Thymus (tissue), 11 donors: ENCODE measurements at regions not wholly inside any gene's neighbourhood (a gene's known extent, or its start where the extent isn't known, plus 50 kb on each side); places are given as distances from the start of the nearest gene placed in this dataset.

Experiments used
- DNase-seq, 9 donors: peaks; one replicate each; pipeline ENCODE4 v3.0.0-alpha.2; 2013; ENCODE audit warnings: low spot score in 9 of 9, low read depth in 6 of 9, missing footprints in 1 of 9
- H3K27ac ChIP-seq, 2 donors: one replicate each; pipeline ENCODE4 v1.5.1; 2013; ENCODE audit warnings: control low read depth in 1 of 2, low read depth in 1 of 2, low read length in 1 of 2, mild to moderate bottlenecking in 1 of 2, moderate library complexity in 1 of 2
- H3K27me3 ChIP-seq, 2 donors: one replicate each; pipeline ENCODE4 v1.5.1; 2013; ENCODE audit warnings: low read length in 1 of 2; ENCODE audit not compliant: control insufficient read depth in 2 of 2, insufficient read depth in 1 of 2
- H3K36me3 ChIP-seq, 2 donors: one replicate each; pipeline ENCODE4 v1.5.1; 2013; ENCODE audit warnings: low read length in 1 of 2, mild to moderate bottlenecking in 1 of 2, moderate library complexity in 1 of 2; ENCODE audit not compliant: control insufficient read depth in 2 of 2, insufficient read depth in 2 of 2
- H3K4me1 ChIP-seq, 2 donors: one replicate each; pipeline ENCODE4 v1.5.1; 2013; ENCODE audit warnings: low read length in 2 of 2; ENCODE audit not compliant: control insufficient read depth in 2 of 2, insufficient read depth in 2 of 2
- H3K4me3 ChIP-seq, 2 donors: one replicate each; pipeline ENCODE4 v1.5.1; 2013; ENCODE audit warnings: low read length in 2 of 2, control low read depth in 1 of 2, mild to moderate bottlenecking in 1 of 2
- H3K9me3 ChIP-seq, 2 donors: one replicate each; pipeline ENCODE4 v1.5.1; 2013; ENCODE audit warnings: low read length in 1 of 2, mild to moderate bottlenecking in 1 of 2; ENCODE audit not compliant: control insufficient read depth in 2 of 2, insufficient read depth in 1 of 2
- WGBS: extraction: QIAGEN DNeasy Blood & Tissue Kit; methylation state at CpG from one replicate; pipeline ENCODE4 v1.1.7; 2013; 5-methylcytosine and 5-hydroxymethylcytosine counted together
- donor health status: healthy.

DNA sequence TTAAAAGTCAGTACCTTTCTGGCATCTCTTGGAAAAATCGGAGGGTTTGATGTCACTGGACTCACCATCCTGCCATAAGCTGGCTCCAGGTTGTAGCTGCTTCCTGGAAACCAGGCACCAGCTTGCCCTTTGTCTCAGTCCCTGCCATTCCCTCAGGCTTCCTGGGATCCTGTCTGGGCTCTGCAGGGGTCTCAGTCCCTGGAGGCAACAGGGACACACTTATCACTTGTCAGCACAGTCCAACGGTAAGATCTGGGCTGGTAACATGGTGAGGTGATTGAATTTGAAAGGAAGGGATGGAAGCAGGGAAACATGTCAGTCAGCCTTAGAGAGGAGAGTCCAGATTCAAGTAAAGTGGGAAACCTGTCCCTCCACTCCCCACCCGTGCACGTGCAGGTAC lies 147.6 kb upstream of the ECI2 start:
- Histone ChIP-seq H3K27ac (no peak overlapping the region), H3K4me3 (no peak overlapping the region), H3K9me3 (no peaks in the 10 kb centered on the region), H3K36me3 (no peaks in the 10 kb centered on the region), H3K27me3 (peaks cover 2 to 13% of the 10 kb centered on the region in 2 donors), H3K4me1 (peaks cover 0 to 9% of the 10 kb centered on the region in 2 donors)
- 93% methylated on average over 4 of the region's 4 CpGs for WGBS
- DNase-seq: no peak

DNA sequence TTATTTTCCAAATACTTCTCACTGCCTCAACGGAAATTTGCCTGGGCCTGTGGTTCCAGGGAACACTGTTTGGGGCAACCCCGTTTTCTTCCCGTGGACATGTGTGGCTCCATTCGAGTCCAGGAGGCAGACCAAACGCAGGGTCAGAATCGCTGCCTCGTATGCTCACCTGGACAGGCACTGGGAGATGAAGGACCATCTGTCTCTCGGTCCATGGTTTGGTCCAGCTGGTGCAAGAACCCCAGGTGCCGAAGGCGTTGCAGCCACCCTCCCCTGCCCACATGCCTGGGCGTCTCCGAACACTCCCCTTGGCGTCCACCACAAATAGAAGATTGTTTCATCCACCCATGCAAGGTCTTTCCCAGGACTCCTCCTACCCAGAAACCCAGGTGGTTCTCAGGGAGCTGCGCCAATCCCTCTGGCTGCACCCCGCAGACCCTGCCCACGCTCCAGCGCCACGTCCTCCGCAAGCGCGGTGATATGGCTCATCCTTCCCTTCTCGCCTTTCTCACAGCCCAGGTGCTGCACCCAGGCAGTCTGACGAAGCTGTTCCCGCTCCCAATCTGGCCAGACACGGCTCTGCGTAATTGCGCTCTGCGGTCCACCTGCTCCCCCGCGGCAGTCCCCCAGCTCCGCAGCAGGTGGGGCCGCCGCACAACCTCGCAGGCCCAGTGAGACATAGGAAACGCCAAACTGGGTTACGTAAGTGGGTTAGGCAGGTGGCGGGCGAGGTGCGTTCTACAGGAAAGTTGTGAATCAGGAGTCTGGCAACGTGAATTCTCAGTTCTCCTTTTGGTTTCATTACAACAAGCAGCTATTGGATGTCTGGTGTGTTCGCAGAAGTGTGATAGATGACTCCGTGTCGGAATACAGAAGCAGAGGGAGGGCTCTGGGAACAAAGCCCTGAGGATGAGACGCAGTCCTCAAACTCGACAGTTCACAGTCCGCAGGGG lies 146.2 kb upstream of the ECI2 start:
- peaks cover 0 to 9% of the 10 kb centered on the region in 2 donors for H3K4me1 ChIP-seq
- no peaks in the 10 kb centered on the region for H3K36me3 ChIP-seq
- peak in 8 of 9 donors; percentile 10 to 68 (median 32) for DNase-seq
- peaks cover 2 to 13% of the 10 kb centered on the region in 2 donors for H3K27me3 ChIP-seq
- peak overlapping the region in 1 of 2 donors; percentile 2 for H3K4me3 ChIP-seq
- WGBS: 32% methylated on average over 46 of the region's 46 CpGs
- no peak overlapping the region for H3K27ac ChIP-seq
- no peaks in the 10 kb centered on the region for H3K9me3 ChIP-seq

DNA sequence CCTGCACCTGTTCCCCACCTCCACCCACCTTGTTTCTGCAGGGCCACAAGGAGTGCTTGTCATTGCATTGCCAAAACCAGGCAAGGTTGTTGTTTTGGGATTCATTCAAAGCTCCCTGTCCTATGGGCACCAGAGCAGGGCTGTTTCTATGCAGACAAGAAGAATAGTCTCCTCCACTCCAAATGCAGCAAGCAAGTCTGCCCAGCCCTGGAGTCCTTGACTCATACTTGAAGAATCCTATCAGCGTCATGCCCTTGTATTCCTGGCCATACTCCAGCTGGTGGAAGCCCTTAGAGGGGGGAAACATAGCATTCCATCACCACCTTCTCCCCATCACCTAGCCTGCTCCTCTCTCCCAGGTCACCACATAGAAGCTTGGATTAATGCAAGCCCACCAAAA lies 145.3 kb upstream of the ECI2 start:
- WGBS: 93% methylated on average over 1 of the region's 1 CpG
- peak in 1 of 9 donors; percentile 6 for DNase-seq

DNA sequence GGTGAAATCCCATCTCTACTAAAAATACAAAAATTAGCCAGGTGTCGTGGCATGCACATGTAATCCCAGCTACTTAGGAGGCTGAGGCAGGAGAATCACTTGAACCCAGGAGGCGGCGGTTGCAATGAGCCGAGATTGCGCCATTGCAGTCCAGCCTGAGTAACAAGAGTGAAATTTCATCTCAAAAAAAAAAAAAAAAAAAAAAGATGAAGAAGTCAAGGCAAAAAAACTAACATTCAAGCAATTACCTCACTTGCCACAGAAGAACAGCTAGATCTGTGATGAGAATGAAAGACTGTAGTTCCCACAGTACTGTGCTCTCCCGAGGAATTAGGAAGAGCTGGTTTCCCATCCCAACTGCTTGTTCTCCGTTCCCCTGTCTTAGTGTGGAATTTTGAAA lies 144.7 kb upstream of the ECI2 start:
- Histone ChIP-seq H3K4me3 (no peak overlapping the region), H3K4me1 (peaks cover 0 to 9% of the 10 kb centered on the region in 2 donors), H3K27ac (no peak overlapping the region), H3K9me3 (no peaks in the 10 kb centered on the region), H3K27me3 (peaks cover 2 to 13% of the 10 kb centered on the region in 2 donors), H3K36me3 (no peaks in the 10 kb centered on the region)
- no peak for DNase-seq
- 93% methylated on average over 7 of the region's 7 CpGs for WGBS

More for the DNA sequence above, 145.3 kb upstream of the ECI2 start:
- Histone ChIP-seq H3K27me3 (peaks cover 2 to 13% of the 10 kb centered on the region in 2 donors), H3K4me3 (no peak overlapping the region), H3K9me3 (no peaks in the 10 kb centered on the region), H3K36me3 (no peaks in the 10 kb centered on the region), H3K27ac (no peak overlapping the region), H3K4me1 (peaks cover 0 to 9% of the 10 kb centered on the region in 2 donors)

DNA sequence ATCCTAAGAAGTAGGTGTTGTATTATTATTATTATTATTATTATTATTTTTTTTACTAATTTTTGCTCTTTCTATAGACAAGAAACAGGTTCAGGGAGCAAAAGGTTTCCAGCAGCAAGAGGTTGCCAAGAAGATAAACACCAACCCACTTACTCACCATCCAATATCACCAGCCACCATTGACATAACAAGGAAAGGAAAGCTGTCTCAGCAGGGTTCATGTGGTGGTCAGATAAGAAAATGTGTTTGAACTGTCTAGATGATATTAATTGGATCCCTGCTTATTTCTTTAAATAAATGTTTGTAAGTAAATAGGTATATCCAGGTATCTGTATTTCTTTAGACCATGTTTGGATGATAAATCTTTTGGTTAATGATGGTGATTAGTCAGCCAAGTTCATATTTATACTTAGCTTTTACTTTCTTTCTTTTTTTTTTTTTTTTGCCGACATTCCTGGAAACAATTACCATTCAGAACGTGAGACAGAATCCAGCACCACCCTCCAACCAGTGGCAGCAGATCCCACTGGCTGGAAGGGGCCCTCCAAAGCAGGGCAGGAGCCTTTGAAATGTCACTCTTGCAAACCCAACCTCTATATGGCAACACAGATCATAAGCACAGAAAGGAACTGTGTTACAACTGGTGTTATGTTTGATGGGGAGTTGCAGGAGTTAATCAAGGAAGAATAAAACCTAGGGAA lies 139.2 kb upstream of the ECI2 start:
- no peak for DNase-seq
- Histone ChIP-seq H3K36me3 (no peaks in the 10 kb centered on the region), H3K27me3 (no peaks in the 10 kb centered on the region), H3K27ac (no peak overlapping the region), H3K4me1 (no peaks in the 10 kb centered on the region), H3K9me3 (no peaks in the 10 kb centered on the region), H3K4me3 (no peak overlapping the region)
- WGBS: 81% methylated on average over 2 of the region's 2 CpGs

GRCh38 chr6:4272996-4273395 lies 137.6 kb upstream of the ECI2 start:
- DNase-seq: no peak
- Histone ChIP-seq H3K27me3 (no peaks in the 10 kb centered on the region), H3K4me1 (no peaks in the 10 kb centered on the region), H3K36me3 (no peaks in the 10 kb centered on the region), H3K27ac (no peak overlapping the region), H3K4me3 (no peak overlapping the region), H3K9me3 (no peaks in the 10 kb centered on the region)
- 96% methylated on average over 6 of the region's 6 CpGs for WGBS

- no peak overlapping the region for H3K27ac ChIP-seq
- H3K4me3 ChIP-seq: no peak overlapping the region
- no peak for DNase-seq
- H3K9me3 ChIP-seq: no peaks in the 10 kb centered on the region
- no peaks in the 10 kb centered on the region for H3K36me3 ChIP-seq
- H3K27me3 ChIP-seq: no peaks in the 10 kb centered on the region
- H3K4me1 ChIP-seq: no peaks in the 10 kb centered on the region
- 97% methylated on average over 6 of the region's 6 CpGs for WGBS
These were observed 136.5 kb upstream of the ECI2 start for GRCh38 chr6:4271761-4272470.

DNA sequence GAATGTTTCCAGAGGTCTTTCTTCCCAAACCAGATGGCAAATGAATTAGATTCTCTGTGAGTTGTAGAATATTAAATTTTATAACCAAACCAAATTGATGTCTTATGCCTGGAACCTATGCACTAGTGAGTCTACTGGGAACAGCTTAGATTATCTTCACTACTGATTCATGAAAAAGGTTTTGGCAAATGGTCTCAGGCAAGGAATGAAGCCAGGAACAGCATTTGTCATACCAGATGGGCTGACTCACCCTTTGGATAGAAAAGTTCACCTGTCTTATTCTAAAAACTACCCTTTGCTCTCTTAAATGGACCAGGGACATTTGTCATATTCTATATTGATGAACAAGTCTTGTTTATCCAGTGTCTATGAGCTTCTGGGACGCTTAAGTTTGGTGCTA lies 135.4 kb upstream of the ECI2 start:
- no peaks in the 10 kb centered on the region for H3K36me3 ChIP-seq

DNA sequence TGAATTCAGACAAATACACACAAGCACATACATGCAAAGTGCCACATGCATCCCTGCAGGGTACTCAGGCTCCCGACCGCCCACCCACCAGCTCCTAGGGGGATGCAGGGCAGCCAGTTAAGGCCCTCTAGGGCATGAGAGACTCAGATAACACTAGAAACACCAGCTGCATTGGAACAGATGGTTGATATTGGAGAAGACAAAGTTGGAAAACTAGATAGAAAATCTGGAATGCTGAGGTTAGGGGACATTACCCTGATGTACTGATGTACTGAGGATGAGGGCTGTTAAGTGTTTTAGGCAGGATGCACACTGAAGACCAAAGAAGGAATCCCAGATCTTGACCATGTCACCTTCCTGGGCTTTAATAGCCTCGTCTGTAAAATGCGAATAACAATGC lies 134.6 kb upstream of the ECI2 start:
- no peaks in the 10 kb centered on the region for H3K36me3 ChIP-seq
- WGBS: 95% methylated on average over 4 of the region's 4 CpGs
- H3K4me1 ChIP-seq: no peaks in the 10 kb centered on the region
- H3K9me3 ChIP-seq: no peaks in the 10 kb centered on the region
- no peaks in the 10 kb centered on the region for H3K27me3 ChIP-seq
- H3K4me3 ChIP-seq: no peak overlapping the region
- H3K27ac ChIP-seq: no peak overlapping the region
- DNase-seq: no peak

More for the DNA sequence above, 135.4 kb upstream of the ECI2 start:
- Histone ChIP-seq H3K4me3 (no peak overlapping the region), H3K4me1 (no peaks in the 10 kb centered on the region), H3K27me3 (no peaks in the 10 kb centered on the region), H3K27ac (no peak overlapping the region), H3K9me3 (no peaks in the 10 kb centered on the region)
- DNase-seq: no peak
- 90% methylated on average over 1 of the region's 1 CpG for WGBS
